RCC 7860 (cell line): ENCODE measurements at regions not wholly inside any gene's neighbourhood (a gene's known extent, or its start where the extent isn't known, plus 50 kb on each side); places are given as distances from the start of the nearest gene placed in this dataset.

Source experiments
- DNase-seq: peaks from one replicate; pipeline ENCODE4 v3.0.0-alpha.2; 2015; ENCODE audit warnings: low spot score
- FAIRE-seq: peaks from 2 replicates; lab custom pipeline; 2012; peaks lifted over from hg19 to GRCh38; lab: Jason Lieb, UNC

GRCh38 chr6:87938287-87938686 lies 109.4 kb upstream of the SPACA1 start:
- FAIRE-seq (no peak), DNase-seq (no peak)

GRCh38 chr6:87936065-87936464 lies 111.6 kb upstream of the SPACA1 start:
- DNase-seq (no peak), FAIRE-seq (no peak)

- DNase-seq (no peak), FAIRE-seq (no peak)
These were observed 112.4 kb upstream of the SPACA1 start for GRCh38 chr6:87935196-87935595.

- no peak for DNase-seq
These were observed 115.3 kb upstream of the SPACA1 start for GRCh38 chr6:87932361-87932760.

GRCh38 chr6:87929843-87930288 lies 117.8 kb upstream of the SPACA1 start:
- peak; percentile 65 for DNase-seq

More at GRCh38 chr6:87932361-87932760, 115.3 kb upstream of the SPACA1 start:
- FAIRE-seq, result no peak

GRCh38 chr6:87926687-87927086 lies 121.0 kb upstream of the SPACA1 start:
- DNase-seq (no peak), FAIRE-seq (no peak)

More at GRCh38 chr6:87929843-87930288, 117.8 kb upstream of the SPACA1 start:
- FAIRE-seq, result peak; percentile 26

- DNase-seq, result no peak
- FAIRE-seq, result no peak
These were observed 121.6 kb upstream of the SPACA1 start for GRCh38 chr6:87926072-87926471.

GRCh38 chr6:87925373-87926060 lies 122.1 kb upstream of the SPACA1 start:
- DNase-seq (peak; percentile 26), FAIRE-seq (no peak)

- no peak for DNase-seq
- no peak for FAIRE-seq
These were observed 124.1 kb upstream of the SPACA1 start for GRCh38 chr6:87923389-87924050.

- DNase-seq (peak; percentile 41), FAIRE-seq (peak; percentile 27)
These were observed 124.7 kb upstream of the SPACA1 start for GRCh38 chr6:87922947-87923330.

GRCh38 chr6:87922196-87922946 lies 125.3 kb upstream of the SPACA1 start:
- FAIRE-seq (no peak), DNase-seq (no peak)

GRCh38 chr6:87921034-87921433 lies 126.6 kb upstream of the SPACA1 start:
- DNase-seq (no peak), FAIRE-seq (no peak)

- no peak for FAIRE-seq
These were observed 127.4 kb upstream of the SPACA1 start for GRCh38 chr6:87920245-87920644.

GRCh38 chr6:87919416-87919815 lies 128.2 kb upstream of the SPACA1 start:
- FAIRE-seq, result no peak
- DNase-seq, result no peak

More at GRCh38 chr6:87920245-87920644, 127.4 kb upstream of the SPACA1 start:
- no peak for DNase-seq

- DNase-seq, result no peak
These were observed 128.6 kb upstream of the SPACA1 start for GRCh38 chr6:87919001-87919400.

GRCh38 chr6:87918461-87918941 lies 129.1 kb upstream of the SPACA1 start:
- FAIRE-seq (peak; percentile 80), DNase-seq (peak; percentile 31)

More at GRCh38 chr6:87919001-87919400, 128.6 kb upstream of the SPACA1 start:
- no peak for FAIRE-seq

GRCh38 chr6:87917886-87918285 lies 129.8 kb upstream of the SPACA1 start:
- FAIRE-seq, result no peak

GRCh38 chr6:87916446-87916845 lies 131.2 kb upstream of the SPACA1 start:
- no peak for FAIRE-seq

More at GRCh38 chr6:87917886-87918285, 129.8 kb upstream of the SPACA1 start:
- DNase-seq, result no peak

GRCh38 chr6:87914637-87915395 lies 132.8 kb upstream of the SPACA1 start:
- DNase-seq (no peak), FAIRE-seq (no peak)

More at GRCh38 chr6:87916446-87916845, 131.2 kb upstream of the SPACA1 start:
- no peak for DNase-seq

GRCh38 chr6:87913974-87914373 lies 133.7 kb upstream of the SPACA1 start:
- FAIRE-seq, result no peak
- DNase-seq, result no peak
